ENCODE measurements at regions not wholly inside any gene's neighbourhood (a gene's known extent, or its start where the extent isn't known, plus 50 kb on each side); places are given as distances from the start of the nearest gene placed in this dataset.

- TF ChIP-seq CTCF (IDR thresholded peaks at IDR 0.05; ENCODE audit: extremely low read depth, missing control alignments): no peak
- DNase-seq (ENCODE audit: low spot score): no peak
Measured at GRCh38 chr5:109567374-109568044, 122.2 kb upstream of the MAN2A1 start.

- DNase-seq (ENCODE audit: low spot score): no peak
- TF ChIP-seq CTCF (IDR thresholded peaks at IDR 0.05; ENCODE audit: extremely low read depth, missing control alignments): no peak
Measured at GRCh38 chr5:109566361-109566760, 123.4 kb upstream of the MAN2A1 start.

- no peak for DNase-seq (ENCODE audit: low spot score)
- TF ChIP-seq CTCF (IDR thresholded peaks at IDR 0.05; ENCODE audit: extremely low read depth, missing control alignments): no peak
Measured at GRCh38 chr5:109563739-109564138, 126.0 kb upstream of the MAN2A1 start.

- no peak for TF ChIP-seq CTCF (IDR thresholded peaks at IDR 0.05; ENCODE audit: extremely low read depth, missing control alignments)
- no peak for DNase-seq (ENCODE audit: low spot score)
Measured at GRCh38 chr5:109563189-109563588, 126.5 kb upstream of the MAN2A1 start.

- DNase-seq (ENCODE audit: low spot score): no peak
Measured at GRCh38 chr5:109562441-109562840, 127.3 kb upstream of the MAN2A1 start.

GRCh38 chr5:109561447-109561846, 128.3 kb upstream of the MAN2A1 start:
- no peak for TF ChIP-seq CTCF (IDR thresholded peaks at IDR 0.05; ENCODE audit: extremely low read depth, missing control alignments)
- DNase-seq (ENCODE audit: low spot score): no peak

More at GRCh38 chr5:109562441-109562840, 127.3 kb upstream of the MAN2A1 start:
- no peak for TF ChIP-seq CTCF (IDR thresholded peaks at IDR 0.05; ENCODE audit: extremely low read depth, missing control alignments)

- TF ChIP-seq CTCF (IDR thresholded peaks at IDR 0.05; ENCODE audit: extremely low read depth, missing control alignments): no peak
- DNase-seq (ENCODE audit: low spot score): no peak
Measured at GRCh38 chr5:109560554-109560953, 129.2 kb upstream of the MAN2A1 start.
